Daoy (cell line): ENCODE measurements at regions not wholly inside any gene's neighbourhood (a gene's known extent, or its start where the extent isn't known, plus 50 kb on each side); places are given as distances from the start of the nearest gene placed in this dataset.

Experiments
- DNase-seq: peaks from one replicate; pipeline ENCODE4 v3.0.0-alpha.2; 2015; ENCODE audit warnings: low read depth

GRCh38 chr7:132072873-132073272 lies 503.4 kb downstream of the PLXNA4 start:
- DNase-seq, result no peak

DNA sequence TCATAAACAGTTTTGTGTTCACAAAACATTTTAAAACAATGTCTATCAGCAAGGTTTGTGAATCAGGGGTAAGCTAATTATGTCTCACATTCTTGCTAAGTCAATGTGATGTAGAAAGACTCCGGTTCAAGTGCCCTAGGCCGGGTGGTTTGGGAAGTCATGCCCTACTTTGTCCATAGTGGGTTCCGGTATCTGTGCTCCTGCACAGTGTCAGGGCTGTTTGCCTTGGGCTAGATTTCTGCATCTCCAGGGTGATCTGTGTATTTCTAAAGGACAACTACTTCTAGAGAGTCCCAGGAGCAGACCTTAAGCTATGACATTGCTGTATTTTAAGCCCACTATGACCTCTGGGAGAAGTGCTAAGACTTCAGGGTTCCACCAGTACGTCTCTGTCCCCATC lies 504.1 kb downstream of the PLXNA4 start:
- no peak for DNase-seq

DNA sequence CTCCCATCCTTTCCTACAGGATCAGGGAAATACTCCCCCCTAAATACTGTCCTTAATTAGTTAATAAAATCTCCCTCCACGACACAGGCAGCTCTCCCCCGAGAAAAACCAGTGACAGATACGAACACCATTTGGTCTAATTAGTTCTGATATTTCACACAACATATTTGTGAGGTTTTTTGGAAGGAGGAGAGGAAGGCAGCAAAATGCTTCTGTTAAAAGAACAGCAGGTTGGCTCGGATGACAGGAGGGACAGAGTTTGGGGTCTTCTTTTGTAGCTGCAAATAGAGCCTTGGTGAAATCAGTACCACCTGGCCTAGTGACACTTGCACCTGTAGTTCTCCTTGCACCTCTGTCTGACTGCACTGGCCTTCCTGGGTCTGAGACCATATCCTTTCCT lies 507.0 kb downstream of the PLXNA4 start:
- DNase-seq, result no peak

- peak; percentile 82 for DNase-seq
Measured at GRCh38 chr7:132066761-132067171, 509.5 kb downstream of the PLXNA4 start.

- peak; percentile 67 for DNase-seq
Measured at GRCh38 chr7:132065989-132066603, 509.7 kb upstream of the PODXL start.

GRCh38 chr7:132065193-132065988 lies 509.0 kb upstream of the PODXL start:
- DNase-seq, result peak; percentile 99

DNA sequence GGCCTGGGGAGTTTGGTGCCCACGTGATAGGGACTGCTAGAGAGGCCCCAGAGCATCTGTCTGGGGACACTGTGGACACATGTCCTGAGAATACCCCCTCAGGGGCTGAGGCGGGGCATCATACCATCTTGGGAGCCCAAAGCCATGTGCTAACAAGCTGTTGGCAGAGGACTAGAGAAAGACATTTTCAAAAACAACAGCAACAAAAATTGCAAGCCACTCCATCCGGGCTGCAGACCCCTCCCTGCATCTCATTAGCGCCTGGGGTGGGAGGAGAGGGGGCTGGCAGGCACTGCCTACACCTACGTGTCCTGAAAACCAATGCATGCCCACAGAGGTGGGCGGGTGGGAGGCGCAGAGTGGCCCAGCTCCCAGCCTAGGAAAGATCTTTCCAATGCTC lies 507.4 kb upstream of the PODXL start:
- DNase-seq, result no peak

- no peak for DNase-seq
Measured at GRCh38 chr7:132061937-132062336, 505.5 kb upstream of the PODXL start.

- no peak for DNase-seq
Measured at GRCh38 chr7:132059141-132059540, 502.7 kb upstream of the PODXL start.

DNA sequence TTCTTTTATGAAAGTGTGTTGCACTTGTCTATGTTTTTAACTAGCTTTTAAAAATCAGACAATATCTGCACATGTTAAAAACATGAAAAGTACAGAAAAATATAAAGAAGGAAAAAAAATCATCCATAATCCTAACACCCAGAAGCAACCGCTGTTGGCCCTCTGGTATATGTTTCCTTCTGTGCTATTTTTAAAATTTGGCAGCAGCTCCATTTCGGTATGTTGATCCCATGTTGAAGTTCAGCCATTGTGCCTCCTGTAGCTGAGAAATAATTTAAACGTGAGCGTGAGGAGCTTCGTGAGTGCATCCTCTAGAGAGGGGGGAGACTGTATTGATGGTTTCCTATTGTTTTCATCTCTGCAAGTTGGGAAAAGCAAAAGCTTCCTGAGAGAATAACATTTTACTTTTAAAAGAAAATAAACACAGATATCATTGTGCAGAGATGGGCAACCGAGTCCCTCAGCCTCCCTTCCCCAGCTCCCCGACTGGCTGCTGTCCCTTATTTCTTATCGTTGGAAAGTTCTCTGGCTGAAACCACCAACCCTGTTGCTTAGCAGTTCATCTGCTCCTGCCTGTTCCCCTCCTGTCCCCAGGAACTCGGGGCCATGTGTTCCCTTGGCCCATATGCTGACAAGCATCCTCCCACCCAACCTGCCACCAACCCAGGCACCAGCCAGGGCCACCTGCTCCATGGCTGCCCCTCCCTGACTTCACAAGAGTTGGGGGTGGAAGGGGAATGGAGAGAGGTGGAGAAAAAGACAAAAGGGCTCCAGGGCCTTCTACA lies 499.1 kb upstream of the PODXL start:
- DNase-seq, result no peak

DNA sequence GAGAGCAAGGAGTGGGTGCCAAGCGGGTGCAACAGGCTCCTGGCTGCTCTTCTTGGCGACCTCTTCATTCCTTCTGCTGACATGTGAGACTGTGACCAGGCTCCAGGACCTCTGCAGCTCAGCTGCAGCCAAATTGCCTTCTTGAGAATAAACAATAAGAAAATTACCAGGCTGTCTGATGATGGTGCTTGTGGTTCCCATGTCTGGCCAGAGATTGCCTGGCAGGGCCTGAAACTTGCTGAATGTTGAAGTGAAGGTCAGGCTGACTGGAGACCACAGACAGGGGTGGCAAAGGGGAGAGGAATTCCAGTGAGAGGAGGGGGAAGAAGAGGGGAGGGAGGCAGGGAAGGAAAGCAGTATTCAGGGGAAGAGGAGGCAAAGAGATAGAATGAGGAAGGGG lies 497.4 kb upstream of the PODXL start:
- no peak for DNase-seq

DNA sequence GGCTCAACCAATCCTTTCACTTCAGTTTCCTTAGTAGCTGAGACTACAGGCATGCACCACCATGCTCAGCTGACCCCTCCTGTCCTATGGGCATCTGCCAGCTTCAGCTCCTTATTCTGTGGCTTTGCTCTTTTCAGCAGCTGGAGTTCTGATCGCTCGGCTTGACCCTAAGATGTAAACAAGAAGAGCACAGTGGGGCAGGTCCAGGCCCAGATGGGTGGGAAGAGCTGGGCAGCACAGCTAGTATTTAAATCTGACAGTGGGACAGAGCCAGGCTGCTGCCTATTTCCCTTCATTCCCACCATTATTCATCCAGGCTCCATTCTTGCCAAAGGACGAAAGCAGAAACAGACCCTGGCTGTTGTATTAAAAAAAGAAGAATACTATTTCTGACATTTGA lies 494.9 kb upstream of the PODXL start:
- no peak for DNase-seq

DNA sequence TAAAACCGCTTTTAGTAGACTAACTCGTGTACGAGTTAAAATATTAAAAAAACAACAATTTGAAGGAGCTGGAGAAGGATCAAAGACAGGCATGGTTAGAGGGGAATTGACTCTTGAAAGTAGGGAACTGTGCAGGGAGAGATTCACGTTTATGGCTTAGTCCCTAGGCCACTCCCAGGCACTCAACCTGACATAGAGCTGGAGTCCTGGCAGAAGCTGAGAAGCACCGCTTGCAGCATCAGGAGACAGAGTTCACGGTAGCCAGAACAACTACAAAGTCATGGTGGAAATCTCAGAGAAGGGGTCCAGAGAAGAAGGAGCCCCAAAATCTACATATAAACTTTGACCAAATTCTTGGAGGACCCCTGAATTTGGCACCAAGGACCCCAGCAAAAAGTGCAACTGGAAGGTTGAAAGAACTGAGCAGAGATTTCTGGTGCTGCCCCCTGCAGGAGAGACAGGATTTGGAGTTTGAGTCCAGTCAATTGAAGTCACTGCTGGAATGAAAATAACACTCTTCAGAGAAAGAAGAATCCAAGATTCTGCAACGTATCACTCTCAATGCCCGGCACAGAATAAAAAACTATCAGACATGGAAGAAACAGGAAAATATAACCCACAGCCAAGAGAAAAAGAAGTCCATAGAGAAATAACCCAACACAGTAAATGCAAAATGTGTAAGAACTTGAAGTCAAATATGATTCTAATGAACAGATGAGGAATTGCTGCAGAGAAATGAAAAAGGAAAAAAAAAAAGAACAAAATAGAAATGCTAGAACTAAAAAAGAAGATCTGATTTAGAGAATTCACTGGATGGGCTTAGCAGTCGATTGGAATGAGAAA lies 493.3 kb upstream of the PODXL start:
- peak; percentile 47 for DNase-seq

- no peak for DNase-seq
Measured at GRCh38 chr7:132045481-132045980, 489.1 kb upstream of the PODXL start.

DNA sequence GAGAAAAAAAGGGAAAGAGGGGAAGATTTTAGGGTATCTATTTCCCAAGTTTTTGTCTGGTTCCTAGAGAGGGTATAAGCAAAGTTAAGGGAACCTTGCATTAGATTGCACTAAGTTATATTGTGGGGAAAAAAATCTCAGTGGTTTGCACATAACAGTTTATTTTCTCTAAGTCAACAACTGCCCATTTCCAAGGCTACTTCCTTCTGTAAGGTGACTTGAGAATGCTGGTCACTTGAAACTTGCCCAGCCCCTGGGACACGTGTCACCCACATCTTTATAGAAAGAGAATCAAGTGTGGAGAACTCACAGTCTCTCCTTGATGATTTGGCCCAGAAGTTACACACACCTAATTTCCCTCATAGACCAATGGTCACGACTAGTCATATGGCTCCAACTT lies 488.6 kb upstream of the PODXL start:
- no peak for DNase-seq

DNA sequence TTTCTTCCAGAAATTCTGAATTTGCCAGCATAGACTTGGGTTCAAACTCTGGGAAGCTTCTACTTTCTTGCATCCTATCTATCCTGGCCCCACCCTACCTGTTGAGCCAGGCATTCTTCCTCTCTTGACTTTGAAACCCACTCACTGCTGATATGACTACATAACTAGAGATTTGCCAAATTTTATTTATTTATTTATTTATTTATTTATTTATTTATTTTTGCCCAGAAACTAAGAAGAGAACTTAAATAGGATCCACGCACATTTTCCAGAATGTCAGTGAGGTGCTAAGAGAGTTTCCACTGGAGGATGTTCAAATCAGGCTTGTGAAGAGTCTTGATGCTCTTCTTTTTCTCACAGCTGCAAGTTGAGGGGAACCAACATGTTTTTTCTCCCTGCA lies 487.8 kb upstream of the PODXL start:
- DNase-seq, result no peak

GRCh38 chr7:132041108-132041507 lies 484.7 kb upstream of the PODXL start:
- DNase-seq, result no peak

GRCh38 chr7:132035517-132036362 lies 479.3 kb upstream of the PODXL start:
- DNase-seq, result no peak

DNA sequence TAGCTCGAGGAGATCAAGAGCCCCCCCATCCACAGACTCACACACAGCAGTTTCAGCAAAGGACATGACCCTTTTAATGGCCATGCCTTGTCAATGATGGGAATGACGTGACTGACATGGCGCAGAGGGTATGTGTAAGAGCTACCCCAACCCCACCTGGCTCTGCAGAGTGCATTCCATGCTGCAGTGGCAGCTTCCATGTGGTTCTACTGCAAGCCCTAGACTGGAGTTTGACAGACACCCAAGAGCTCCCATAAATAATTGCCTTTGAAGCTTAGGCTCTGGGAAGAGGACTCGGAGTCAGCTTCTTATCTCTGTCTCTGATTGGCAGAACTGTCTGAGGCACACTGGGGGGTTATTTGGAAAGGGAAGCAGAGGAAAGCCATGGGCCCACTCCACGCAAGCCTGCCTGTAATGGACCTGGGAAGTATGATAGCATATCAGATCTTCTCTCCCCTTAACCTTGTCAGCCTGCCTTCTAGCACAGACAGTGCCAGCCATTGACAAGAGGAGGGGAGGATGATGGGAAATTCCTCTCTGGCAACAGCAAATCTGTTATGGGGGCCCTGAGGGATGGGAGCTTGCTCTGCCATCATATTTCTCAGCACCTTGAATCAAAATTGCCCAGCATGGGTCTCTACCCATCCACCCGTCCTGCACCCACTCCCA lies 478.5 kb upstream of the PODXL start:
- DNase-seq, result no peak

DNA sequence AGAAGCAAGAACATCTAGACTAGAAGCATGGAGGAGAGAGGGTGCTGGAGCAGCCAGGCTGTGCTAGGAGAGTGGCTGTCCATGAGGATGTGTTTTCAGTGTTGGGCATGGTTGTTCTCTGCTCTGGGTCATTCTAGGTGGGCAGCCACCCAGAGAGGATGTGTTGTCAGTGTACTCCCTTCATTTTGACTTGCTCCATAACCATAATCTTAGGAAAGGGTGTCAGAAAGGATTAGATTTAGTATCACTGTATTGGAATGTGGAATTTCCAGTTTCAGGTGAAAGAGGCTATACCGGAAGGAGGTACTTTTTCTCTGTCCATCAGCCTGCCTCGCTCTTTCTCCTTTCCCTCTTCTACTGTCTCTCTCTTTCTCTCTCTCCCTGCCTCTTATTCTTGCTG lies 474.5 kb upstream of the PODXL start:
- DNase-seq, result no peak
